H1 (cell line): ENCODE measurements at regions not wholly inside any gene's neighbourhood (a gene's known extent, or its start where the extent isn't known, plus 50 kb on each side); places are given as distances from the start of the nearest gene placed in this dataset.

ENCODE experiments used
- CTCF ChIA-PET: fragments of 300-600 bp; sonication (Branson Sonifier 250); formaldehyde crosslinking; loops from one replicate; lab custom pipeline; 2021; ENCODE audit not compliant: partially characterized antibody; lab: Charles Lee
- POLR2A ChIA-PET: fragments of 300-600 bp; sonication (Branson Sonifier 250); formaldehyde crosslinking; loops from one replicate; lab custom pipeline; 2021; ENCODE audit warnings: inconsistent platforms; ENCODE audit not compliant: partially characterized antibody; lab: Charles Lee
- DNase-seq, 2 experiments: peaks; one replicate each; pipeline versions ENCODE4 v3.0.0 to v3.0.0-alpha.2; 2010 to 2022; ENCODE audit warnings: low spot score in 2 of 2, low read depth in 1 of 2, mixed read lengths in 1 of 2
- FAIRE-seq: peaks from 2 replicates; lab custom pipeline; 2011; peaks lifted over from hg19 to GRCh38; lab: Jason Lieb, UNC
- H2AFZ ChIP-seq: 2 replicates; pipeline ENCODE4 v1.8.1; 2012; ENCODE audit warnings: low read length, inconsistent platforms
- H2AK5ac ChIP-seq: 2 replicates; pipeline ENCODE4 v1.6.1; 2013; ENCODE audit warnings: low read depth, low read length
- H2BK120ac ChIP-seq: replicated peaks from 2 replicates; pipeline ENCODE3; 2013; ENCODE audit warnings: low read depth, low read length, inconsistent platforms
- H2BK12ac ChIP-seq: 2 replicates; pipeline ENCODE4 v1.6.1; 2013; ENCODE audit warnings: low read depth, low read length
- H2BK15ac ChIP-seq: 2 replicates; pipeline ENCODE4 v1.6.1; 2013; ENCODE audit warnings: low read length
- H2BK20ac ChIP-seq: 2 replicates; pipeline ENCODE4 v1.6.1; 2013; ENCODE audit warnings: low read length
- H2BK5ac ChIP-seq: 2 replicates; pipeline ENCODE4 v1.6.1; 2013; ENCODE audit warnings: low read depth, low read length
- H3K14ac ChIP-seq: 2 replicates; pipeline ENCODE4 v1.6.1; 2013; ENCODE audit warnings: inconsistent platforms; ENCODE audit not compliant: insufficient read length
- H3K18ac ChIP-seq: 2 replicates; pipeline ENCODE4 v1.6.1; 2013; ENCODE audit warnings: low read length; ENCODE audit errors: extremely low read depth
- H3K23ac ChIP-seq: 2 replicates; pipeline ENCODE4 v1.6.1; 2013; ENCODE audit warnings: inconsistent platforms; ENCODE audit not compliant: insufficient read length
- H3K23me2 ChIP-seq: 2 replicates; pipeline ENCODE4 v1.6.1; 2013; ENCODE audit warnings: low read depth, low read length
- H3K27ac ChIP-seq: 2 replicates; pipeline ENCODE4 v1.6.1; 2011; ENCODE audit warnings: low read depth, low read length, inconsistent platforms
- H3K27me3 ChIP-seq, 4 experiments: replicated peaks in 1 of 4; 1 replicate in 1 of 4; 2 replicates in 3 of 4; pipeline versions ENCODE4 v1.6.1 to v1.8.1; 2011 to 2013; ENCODE audit warnings: low read length in 3 of 4, mild to moderate bottlenecking in 3 of 4, inconsistent platforms in 2 of 4, mixed read lengths in 2 of 4, moderate library complexity in 1 of 4; ENCODE audit not compliant: control insufficient read depth in 3 of 4, insufficient read depth in 3 of 4; ENCODE audit errors: extremely low read depth in 1 of 4
- H3K36me3 ChIP-seq, 4 experiments: 2 replicates each; pipeline versions ENCODE4 v1.6.1 to v1.8.1; 2011 to 2013; ENCODE audit warnings: mild to moderate bottlenecking in 4 of 4, low read length in 3 of 4, moderate library complexity in 2 of 4, control low read depth in 1 of 4, inconsistent platforms in 1 of 4; ENCODE audit not compliant: insufficient read depth in 4 of 4, control insufficient read depth in 2 of 4
- H3K4ac ChIP-seq: replicated peaks from 2 replicates; pipeline ENCODE3; 2013; ENCODE audit warnings: low read length, low read depth, mixed read lengths, inconsistent platforms; ENCODE audit not compliant: insufficient read length
- H3K4me1 ChIP-seq, 4 experiments: replicated peaks in 1 of 4; 1 replicate in 1 of 4; 2 replicates in 3 of 4; pipeline versions ENCODE4 v1.6.1 to v1.8.1; 2011 to 2013; ENCODE audit warnings: low read length in 3 of 4, inconsistent platforms in 2 of 4, mixed read lengths in 1 of 4; ENCODE audit not compliant: insufficient read depth in 4 of 4, control insufficient read depth in 3 of 4
- H3K4me2 ChIP-seq, 2 experiments: 2 replicates each; pipeline versions ENCODE4 v1.6.1 to v1.8.1; 2011 to 2013; ENCODE audit warnings: low read depth in 2 of 2, low read length in 2 of 2, control low read depth in 1 of 2, inconsistent platforms in 1 of 2, mild to moderate bottlenecking in 1 of 2; ENCODE audit not compliant: insufficient read depth in 1 of 2
- H3K4me3 ChIP-seq, 4 experiments: fragments of 200-600, 300-600 bp in 1 of 4; sonication (generic), shearing (Covaris generic), sonication (Bioruptor Twin) in 1 of 4; 2 replicates each; pipeline versions ENCODE4 v1.5.1 to v1.8.1; 2011 to 2016; ENCODE audit warnings: low read length in 4 of 4, low read depth in 3 of 4, control low read depth in 2 of 4, inconsistent platforms in 2 of 4, mild to moderate bottlenecking in 2 of 4, mixed read lengths in 1 of 4, moderate library complexity in 1 of 4; ENCODE audit not compliant: insufficient read depth in 2 of 4; ENCODE audit errors: extremely low read depth in 1 of 4
- H3K56ac ChIP-seq: replicated peaks from 2 replicates; pipeline ENCODE3; 2013; ENCODE audit warnings: low read depth, mild to moderate bottlenecking, mixed read lengths, low read length, inconsistent platforms; ENCODE audit not compliant: insufficient read length
- H3K79me1 ChIP-seq: 2 replicates; pipeline ENCODE4 v1.6.1; 2013; ENCODE audit warnings: low read depth, low read length, control low read depth
- H3K79me2 ChIP-seq, 2 experiments: 2 replicates each; pipeline versions ENCODE4 v1.6.1 to v1.8.1; 2012 to 2013; ENCODE audit warnings: low read length in 2 of 2, mild to moderate bottlenecking in 2 of 2, inconsistent platforms in 1 of 2; ENCODE audit not compliant: insufficient read depth in 2 of 2, control insufficient read depth in 1 of 2
- H3K9ac ChIP-seq, 4 experiments: replicated peaks in 1 of 4; 1 replicate in 1 of 4; 2 replicates in 3 of 4; pipeline versions ENCODE4 v1.6.1 to v1.8.1; 2011 to 2013; ENCODE audit warnings: low read depth in 3 of 4, low read length in 3 of 4, control low read depth in 2 of 4, mild to moderate bottlenecking in 2 of 4, moderate library complexity in 2 of 4, inconsistent platforms in 1 of 4; ENCODE audit errors: extremely low read depth in 1 of 4
- H3K9me3 ChIP-seq, 2 experiments: 2 replicates each; pipeline versions ENCODE4 v1.6.1 to v1.8.1; 2012 to 2013; ENCODE audit warnings: mild to moderate bottlenecking in 2 of 2, moderate library complexity in 2 of 2, control low read depth in 1 of 2, inconsistent platforms in 1 of 2, low read depth in 1 of 2, low read length in 1 of 2, mixed read lengths in 1 of 2; ENCODE audit not compliant: insufficient read depth in 2 of 2
- H4K20me1 ChIP-seq, 2 experiments: replicated peaks in 1 of 2; 2 replicates each; pipeline versions ENCODE3 to v1.8.1; 2011 to 2013; ENCODE audit warnings: inconsistent platforms in 2 of 2, low read length in 2 of 2, mild to moderate bottlenecking in 1 of 2; ENCODE audit not compliant: insufficient read depth in 2 of 2, control insufficient read depth in 1 of 2
- H4K5ac ChIP-seq: 2 replicates; pipeline ENCODE4 v1.6.1; 2013; ENCODE audit warnings: low read length, low read depth, mixed read lengths, inconsistent platforms; ENCODE audit not compliant: insufficient read length
- H4K8ac ChIP-seq: 2 replicates; pipeline ENCODE4 v1.8.0; 2013; ENCODE audit warnings: mild to moderate bottlenecking, moderate library complexity, low read length, inconsistent platforms; ENCODE audit not compliant: insufficient read depth; ENCODE audit errors: extremely low read depth
- H4K91ac ChIP-seq: replicated peaks from 2 replicates; pipeline ENCODE3; 2013; ENCODE audit warnings: low read length, mixed read lengths, inconsistent platforms; ENCODE audit not compliant: insufficient read length
- SRF ChIP-seq: IDR thresholded peaks from 2 replicates; pipeline ENCODE4 v1.6.1; 2011; ENCODE audit warnings: mild to moderate bottlenecking, low read depth, low read length, moderate library complexity
- WGBS, 2 experiments: shearing (Covaris generic) in 1 of 2; methylation state at CpG; one replicate each; pipeline versions ENCODE4 v1.1.6 to v1.1.7; 2013 to 2015; ENCODE audit warnings: low lambda C conversion rate in 2 of 2, mixed read lengths in 2 of 2, inconsistent platforms in 1 of 2, low coverage in 1 of 2, missing lambda C conversion rate in 1 of 2; ENCODE audit not compliant: insufficient replicate concordance in 2 of 2, insufficient coverage in 1 of 2, insufficient read length in 1 of 2; ENCODE audit errors: extremely low coverage in 1 of 2, missing lambda C conversion rate in 1 of 2; 5-methylcytosine and 5-hydroxymethylcytosine counted together

GRCh38 chr2:7206111-7206810, 289.0 kb downstream of the RNF144A start:
- Histone ChIP-seq H3K56ac (no peak overlapping the region), H3K18ac (no peak overlapping the region), H4K91ac (no peak overlapping the region), H3K36me3 (no peaks in the 10 kb centered on the region), H3K4ac (no peak overlapping the region), H3K23me2 (no peaks in the 10 kb centered on the region), H2AK5ac (no peak overlapping the region), H3K79me1 (no peaks in the 10 kb centered on the region), H2BK120ac (no peak overlapping the region), H2BK20ac (no peak overlapping the region), H2BK5ac (no peak overlapping the region), H3K9me3 (no peaks in the 10 kb centered on the region), H3K27ac (no peak overlapping the region), H2BK15ac (no peak overlapping the region), H4K5ac (no peak overlapping the region), H3K4me1 (peaks cover 0 to 7% (median 4%) of the 10 kb centered on the region in 4 experiments; a peak in 4 of 7 replicates), H3K4me2 (no peak overlapping the region), H3K14ac (no peak overlapping the region), H4K8ac (no peak overlapping the region), H3K4me3 (no peak overlapping the region), H3K79me2 (no peaks in the 10 kb centered on the region), H2BK12ac (no peak overlapping the region), H3K9ac (no peak overlapping the region), H2AFZ (no peak overlapping the region), H3K27me3 (no peaks in the 10 kb centered on the region; a peak in 1 of 7 replicates), H4K20me1 (no peaks in the 10 kb centered on the region), H3K23ac (no peak overlapping the region)
- FAIRE-seq (no peak), DNase-seq (no peak)
- POLR2A ChIA-PET = no interaction called here
- 90% methylated on average over 10 of the region's 10 CpGs; no CpG with 5 or more reads in 1 of the 2 experiments for WGBS, 2 experiments
- CTCF ChIA-PET = interaction anchor here (0.8 to 1.8 kb wide), 9 partner anchors 17 to 452 kb away, joined by 3 to 5 read pairs (median 3); no protein-coding TSS in a partner anchor
- TF ChIP-seq SRF = no peak
